PC-9 (cell line): ENCODE measurements at regions not wholly inside any gene's neighbourhood (a gene's known extent, or its start where the extent isn't known, plus 50 kb on each side); places are given as distances from the start of the nearest gene placed in this dataset.

Experiments
- BruUV-seq: library from RNA; stranded (reverse); fragments of 400-500 nt; replicated peaks from 2 replicates; lab custom pipeline; 2021; lab: Mats Ljungman, UMichigan
- CTCF ChIA-PET: fragments of 300-600 bp; sonication (Branson Sonifier 250); formaldehyde crosslinking; loops from one replicate; lab custom pipeline; 2022; ENCODE audit warnings: antibody characterized with exemption; lab: Charles Lee
- POLR2A ChIA-PET: fragments of 300-600 bp; sonication (Branson Sonifier 250); formaldehyde crosslinking; loops from one replicate; lab custom pipeline; 2022; ENCODE audit warnings: antibody characterized with exemption; ENCODE audit not compliant: unreplicated experiment; lab: Charles Lee
- DNase-seq, 2 experiments: peaks; one replicate each; pipeline versions ENCODE4 v3.0.0 to v3.0.0-alpha.2; 2015 to 2022; ENCODE audit warnings: mixed read lengths in 1 of 2
- H2AFZ ChIP-seq: fragments of 200-600 bp; sonication (generic); 2 replicates; pipeline ENCODE4 v1.8.1; 2017; ENCODE audit warnings: antibody characterized with exemption
- H3F3A ChIP-seq: fragments of 200-600 bp; sonication (generic); 2 replicates; pipeline ENCODE4 v1.8.1; 2017; ENCODE audit warnings: antibody characterized with exemption, mild to moderate bottlenecking, low read depth; ENCODE audit not compliant: insufficient read depth
- H3K27ac ChIP-seq: fragments of 200-600 bp; sonication (generic); 2 replicates; pipeline ENCODE4 v1.6.1; 2016; ENCODE audit warnings: mixed run types
- H3K27me3 ChIP-seq: fragments of 200-600 bp; sonication (generic); 2 replicates; pipeline ENCODE4 v1.6.1; 2016; ENCODE audit warnings: low read depth, mixed run types; ENCODE audit not compliant: insufficient read depth
- H3K36me3 ChIP-seq: fragments of 200-600 bp; sonication (generic); 2 replicates; pipeline ENCODE4 v1.6.1; 2016; ENCODE audit warnings: low read depth, mixed run types
- H3K4me1 ChIP-seq: fragments of 200-600 bp; sonication (generic); replicated peaks from 2 replicates; pipeline ENCODE4 v1.6.1; 2016; ENCODE audit warnings: mixed run types; ENCODE audit not compliant: insufficient read depth
- H3K4me2 ChIP-seq: fragments of 200-600 bp; sonication (generic); 2 replicates; pipeline ENCODE4 v1.6.1; 2017; ENCODE audit warnings: mixed run types
- H3K4me3 ChIP-seq: fragments of 200-600 bp; sonication (generic); 2 replicates; pipeline ENCODE4 v1.6.1; 2016; ENCODE audit warnings: mixed run types
- H3K79me2 ChIP-seq: fragments of 200-600 bp; sonication (generic); 2 replicates; pipeline ENCODE4 v1.6.1; 2017; ENCODE audit warnings: low read depth, mixed run types
- H3K9me2 ChIP-seq: fragments of 200-600 bp; sonication (generic); 2 replicates; pipeline ENCODE4 v1.8.1; 2017; ENCODE audit warnings: mild to moderate bottlenecking; ENCODE audit not compliant: insufficient read depth
- H3K9me3 ChIP-seq: fragments of 200-600 bp; sonication (generic); 2 replicates; pipeline ENCODE4 v1.8.1; 2016; ENCODE audit warnings: low read depth; ENCODE audit not compliant: insufficient read depth
- H4K20me1 ChIP-seq: fragments of 200-600 bp; sonication (generic); 2 replicates; pipeline ENCODE4 v1.8.1; 2017; ENCODE audit not compliant: insufficient read depth
- EZH2 ChIP-seq: fragments of 200-600 bp; sonication (generic); IDR thresholded peaks from 2 replicates; pipeline ENCODE4 v1.8.0; 2017; ENCODE audit warnings: antibody characterized with exemption, low read depth
- intact Hi-C: fragments of 100-400 bp; cut with micrococcal nuclease; formaldehyde crosslinking; loops from one replicate; pipeline ENCODE4 v1.10.0; 2022; ENCODE audit not compliant: unreplicated experiment
- TF ChIP-seq, protein P1 (sequence below): fragments of 200-600 bp; sonication (generic); conservative IDR thresholded peaks from 2 replicates; pipeline ENCODE4 v1.6.1; 2017; ENCODE audit warnings: mixed run types, antibody characterized with exemption, mild to moderate bottlenecking, moderate library complexity

- Histone ChIP-seq H3K9me2 (no peaks in the 10 kb centered on the region; the same call in 1 of the 2 replicates), H3K79me2 (no peaks in the 10 kb centered on the region), H3K4me2 (no peak overlapping the region), H3F3A (no peaks in the 10 kb centered on the region), H3K36me3 (no peaks in the 10 kb centered on the region), H3K4me1 (no peaks in the 10 kb centered on the region), H3K27me3 (no peaks in the 10 kb centered on the region), H2AFZ (0 out of 2 replicates have a peak overlapping the region, but pooled peaks have one; percentile 9), H4K20me1 (no peaks in the 10 kb centered on the region), H3K9me3 (no peaks in the 10 kb centered on the region; the same call in 1 of the 2 replicates), H3K27ac (no peak overlapping the region), H3K4me3 (no peak overlapping the region)
- no peak for DNase-seq
- TF ChIP-seq EZH2, result no peak
- TF ChIP-seq, protein P1, sequence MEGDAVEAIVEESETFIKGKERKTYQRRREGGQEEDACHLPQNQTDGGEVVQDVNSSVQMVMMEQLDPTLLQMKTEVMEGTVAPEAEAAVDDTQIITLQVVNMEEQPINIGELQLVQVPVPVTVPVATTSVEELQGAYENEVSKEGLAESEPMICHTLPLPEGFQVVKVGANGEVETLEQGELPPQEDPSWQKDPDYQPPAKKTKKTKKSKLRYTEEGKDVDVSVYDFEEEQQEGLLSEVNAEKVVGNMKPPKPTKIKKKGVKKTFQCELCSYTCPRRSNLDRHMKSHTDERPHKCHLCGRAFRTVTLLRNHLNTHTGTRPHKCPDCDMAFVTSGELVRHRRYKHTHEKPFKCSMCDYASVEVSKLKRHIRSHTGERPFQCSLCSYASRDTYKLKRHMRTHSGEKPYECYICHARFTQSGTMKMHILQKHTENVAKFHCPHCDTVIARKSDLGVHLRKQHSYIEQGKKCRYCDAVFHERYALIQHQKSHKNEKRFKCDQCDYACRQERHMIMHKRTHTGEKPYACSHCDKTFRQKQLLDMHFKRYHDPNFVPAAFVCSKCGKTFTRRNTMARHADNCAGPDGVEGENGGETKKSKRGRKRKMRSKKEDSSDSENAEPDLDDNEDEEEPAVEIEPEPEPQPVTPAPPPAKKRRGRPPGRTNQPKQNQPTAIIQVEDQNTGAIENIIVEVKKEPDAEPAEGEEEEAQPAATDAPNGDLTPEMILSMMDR, result no peak
- intact Hi-C loops, result no loop called here
- ChIA-PET CTCF (no interaction called here), POLR2A (no interaction called here)
- no TSS peak for BruUV-seq
These were observed 1625.5 kb upstream of the CDH6 start for GRCh38 chr5:29568028-29568427.

DNA sequence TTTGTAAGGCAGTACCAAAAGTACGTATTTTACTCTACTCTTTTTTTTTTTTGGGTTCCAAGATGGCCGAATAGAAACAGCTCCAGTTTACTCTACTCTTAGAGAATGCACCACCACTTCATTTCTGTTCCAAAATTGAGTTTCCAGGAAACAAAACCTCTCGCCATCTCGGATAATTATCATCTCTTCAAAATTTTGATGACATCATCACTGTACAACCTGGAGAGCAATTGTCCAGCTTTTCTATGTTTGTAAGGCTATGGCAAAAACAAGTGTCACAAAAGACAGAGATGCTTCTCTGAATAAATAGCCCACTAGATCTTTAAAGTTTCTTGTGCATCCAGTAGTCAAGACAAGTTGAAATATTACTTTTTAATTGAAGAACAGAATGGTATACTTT, 1631.9 kb upstream of the CDH6 start:
- H3K4me3 ChIP-seq, result no peak overlapping the region
- no peaks in the 10 kb centered on the region for H3K27me3 ChIP-seq
- ChIA-PET CTCF (no interaction called here), POLR2A (no interaction called here)
- TF ChIP-seq, protein P1, result no peak
- no peak for TF ChIP-seq EZH2
- no peak overlapping the region for H3K4me2 ChIP-seq
- no peaks in the 10 kb centered on the region for H4K20me1 ChIP-seq
- H3K9me2 ChIP-seq, result 0 out of 2 replicates have a peak, but pooled peaks cover 4% of the 10 kb centered on the region
- intact Hi-C loops, result no loop called here
- H3K27ac ChIP-seq, result no peak overlapping the region
- DNase-seq, result no peak
- no peaks in the 10 kb centered on the region for H3F3A ChIP-seq
- H3K4me1 ChIP-seq, result no peaks in the 10 kb centered on the region
- no peaks in the 10 kb centered on the region for H3K36me3 ChIP-seq
- H3K9me3 ChIP-seq, result no peaks in the 10 kb centered on the region; the same call in 1 of the 2 replicates
- H2AFZ ChIP-seq, result no peak overlapping the region
- no peaks in the 10 kb centered on the region for H3K79me2 ChIP-seq
- no TSS peak for BruUV-seq

- no peak for DNase-seq
- no TSS peak for BruUV-seq
These were observed 1643.0 kb upstream of the CDH6 start for GRCh38 chr5:29550523-29550922.

More at GRCh38 chr5:29550523-29550922, 1643.0 kb upstream of the CDH6 start:
- H4K20me1 ChIP-seq, result no peaks in the 10 kb centered on the region
- H3K79me2 ChIP-seq, result no peaks in the 10 kb centered on the region
- H3K9me3 ChIP-seq, result no peaks in the 10 kb centered on the region
- CTCF ChIA-PET, result no interaction called here
- H3K4me2 ChIP-seq, result no peak overlapping the region
- POLR2A ChIA-PET, result no interaction called here
- H3K27ac ChIP-seq, result no peak overlapping the region
- TF ChIP-seq EZH2, result no peak
- TF ChIP-seq, protein P1, result no peak
- H3K4me3 ChIP-seq, result no peak overlapping the region
- H3K27me3 ChIP-seq, result no peaks in the 10 kb centered on the region
- intact Hi-C loops, result no loop called here
- no peaks in the 10 kb centered on the region for H3F3A ChIP-seq
- H3K9me2 ChIP-seq, result no peaks in the 10 kb centered on the region
- no peak overlapping the region for H2AFZ ChIP-seq
- H3K36me3 ChIP-seq, result no peaks in the 10 kb centered on the region
- no peaks in the 10 kb centered on the region for H3K4me1 ChIP-seq
